CD14-positive monocyte (primary cell): ENCODE measurements at regions not wholly inside any gene's neighbourhood (a gene's known extent, or its start where the extent isn't known, plus 50 kb on each side); places are given as distances from the start of the nearest gene placed in this dataset.
"Not testable (repeated sequence)": the region's sequence is repeated elsewhere in the genome, so short reads cannot be mapped to it uniquely, and the experiment has no call there.

Source experiments
- DNase-seq, 3 donors: peaks; one replicate each; pipeline ENCODE4 v3.0.0-alpha.2; 2011 to 2022
- H2AFZ ChIP-seq: 2 replicates; pipeline ENCODE4 v1.6.0; 2012; ENCODE audit warnings: mild to moderate bottlenecking, low read depth, low read length, inconsistent platforms; ENCODE audit not compliant: insufficient read depth, poor library complexity, severe bottlenecking
- H3K27ac ChIP-seq, 2 donors: 1 replicate in 1 of 2; 2 replicates in 1 of 2; pipeline ENCODE4 v1.5.1; 2012 to 2013; ENCODE audit warnings: low read length in 2 of 2, control low read depth in 1 of 2, inconsistent platforms in 1 of 2, low read depth in 1 of 2, mild to moderate bottlenecking in 1 of 2
- H3K27me3 ChIP-seq, 2 donors: one replicate each; pipeline versions ENCODE4 v1.6.0 to v1.6.1; 2011 to 2013; ENCODE audit warnings: low read length in 2 of 2; ENCODE audit not compliant: control insufficient read depth in 2 of 2, insufficient read depth in 2 of 2
- H3K36me3 ChIP-seq, 2 donors: replicated peaks in 1 of 2; 1 replicate in 1 of 2; 2 replicates in 1 of 2; pipeline versions ENCODE4 v1.5.1 to v1.6.1; 2012 to 2013; ENCODE audit warnings: low read length in 2 of 2, control low read depth in 1 of 2, inconsistent platforms in 1 of 2, mild to moderate bottlenecking in 1 of 2; ENCODE audit not compliant: insufficient read depth in 2 of 2, control insufficient read depth in 1 of 2
- H3K4me1 ChIP-seq, 2 donors: 1 replicate in 1 of 2; 2 replicates in 1 of 2; pipeline versions ENCODE4 v1.5.1 to v1.6.1; 2012 to 2013; ENCODE audit warnings: low read length in 2 of 2, control low read depth in 1 of 2, inconsistent platforms in 1 of 2, mild to moderate bottlenecking in 1 of 2, moderate library complexity in 1 of 2; ENCODE audit not compliant: insufficient read depth in 2 of 2, control insufficient read depth in 1 of 2
- H3K4me2 ChIP-seq: replicated peaks from 2 replicates; pipeline ENCODE3; 2012; ENCODE audit warnings: low read length, moderate library complexity, mild to moderate bottlenecking; ENCODE audit not compliant: poor library complexity, severe bottlenecking; ENCODE audit errors: extremely low read depth
- H3K4me3 ChIP-seq, 3 experiments: fragments of 200-600 bp in 1 of 3; sonication (generic) in 1 of 3; replicated peaks in 1 of 3; 1 replicate in 2 of 3; 2 replicates in 1 of 3; pipeline ENCODE4 v1.5.1; 2011 to 2013; ENCODE audit warnings: low read length in 3 of 3, mild to moderate bottlenecking in 3 of 3, control low read depth in 2 of 3, low read depth in 2 of 3, inconsistent platforms in 1 of 3, moderate library complexity in 1 of 3
- H3K79me2 ChIP-seq: 2 replicates; pipeline ENCODE4 v1.6.0; 2012; ENCODE audit warnings: mild to moderate bottlenecking, control low read depth, inconsistent platforms, low read length, moderate library complexity; ENCODE audit not compliant: insufficient read depth
- H3K9ac ChIP-seq: 2 replicates; pipeline ENCODE4 v1.6.0; 2017; ENCODE audit warnings: low read length, mild to moderate bottlenecking; ENCODE audit not compliant: insufficient read depth, poor library complexity, severe bottlenecking
- H3K9me3 ChIP-seq, 2 donors: replicated peaks in 1 of 2; 1 replicate in 1 of 2; 2 replicates in 1 of 2; pipeline versions ENCODE4 v1.5.1 to v1.6.1; 2012 to 2013; ENCODE audit warnings: low read length in 2 of 2, control low read depth in 1 of 2; ENCODE audit not compliant: control insufficient read depth in 1 of 2, insufficient read depth in 1 of 2
- H4K20me1 ChIP-seq: 2 replicates; pipeline ENCODE4 v1.6.0; 2012; ENCODE audit warnings: mild to moderate bottlenecking, low read length, control low read depth, moderate library complexity; ENCODE audit not compliant: insufficient read depth
- H3K27ac Mint-ChIP-seq, 7 donors: one replicate each; pipeline ENCODE4 v1.8.0; 2020; ENCODE audit warnings: mild to moderate bottlenecking in 7 of 7, mixed read lengths in 7 of 7, moderate library complexity in 6 of 7, inconsistent platforms in 2 of 7
- H3K27me3 Mint-ChIP-seq, 3 donors: one replicate each; pipeline ENCODE4 v1.8.0; 2021 to 2022; ENCODE audit warnings: low read depth in 3 of 3, mild to moderate bottlenecking in 3 of 3, mixed read lengths in 3 of 3, moderate library complexity in 3 of 3, inconsistent platforms in 1 of 3
- H3K36me3 Mint-ChIP-seq, 2 donors: one replicate each; pipeline ENCODE4 v1.8.0; 2020; ENCODE audit warnings: mixed read lengths in 2 of 2, inconsistent platforms in 1 of 2, mild to moderate bottlenecking in 1 of 2
- H3K4me1 Mint-ChIP-seq: one replicate; pipeline ENCODE4 v1.8.0; 2020; ENCODE audit warnings: mild to moderate bottlenecking, mixed read lengths
- H3K4me3 Mint-ChIP-seq, 2 donors: one replicate each; pipeline ENCODE4 v1.8.0; 2020; ENCODE audit warnings: mild to moderate bottlenecking in 2 of 2, mixed read lengths in 2 of 2, moderate library complexity in 1 of 2
- H3K9me3 Mint-ChIP-seq, 7 donors: one replicate each; pipeline ENCODE4 v1.8.0; 2020 to 2022; ENCODE audit warnings: mixed read lengths in 7 of 7, mild to moderate bottlenecking in 6 of 7, moderate library complexity in 6 of 7, inconsistent platforms in 2 of 7
- WGBS: methylation state at CpG from one replicate; pipeline ENCODE4 v1.1.5; 2013; ENCODE audit warnings: missing lambda C conversion rate; ENCODE audit not compliant: insufficient coverage; 5-methylcytosine and 5-hydroxymethylcytosine counted together
- intact Hi-C, 2 donors: fragments of 100-400 bp; cut with micrococcal nuclease; formaldehyde crosslinking; loops; one replicate each; pipeline versions ENCODE4 v1.15.0 to v1.15.1; 2023
- TF ChIP-seq, protein P1 (sequence below): fragments of 200-600 bp; IDR thresholded peaks from one replicate; pipeline ENCODE4 v1.8.0; 2022; ENCODE audit warnings: antibody characterized with exemption, mild to moderate bottlenecking

DNA sequence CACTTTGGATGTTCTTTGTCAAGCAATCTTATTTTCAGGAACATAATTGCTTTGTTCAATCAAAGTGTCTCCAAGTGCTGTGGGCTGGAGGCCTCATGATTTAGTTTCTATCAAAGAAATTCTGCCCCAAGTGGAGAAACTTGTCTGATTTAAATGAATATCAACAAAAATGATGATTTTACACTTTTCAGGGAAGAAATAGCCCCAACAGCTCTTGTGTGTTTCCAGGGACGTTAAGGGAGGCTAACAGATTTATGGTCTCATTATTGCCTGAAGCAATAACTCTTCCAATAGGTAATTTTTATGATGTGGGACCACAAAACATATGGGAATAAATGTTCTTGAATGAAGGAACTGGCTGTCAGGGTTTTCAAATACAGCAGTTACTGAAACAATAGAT is 699.1 kb downstream of the FAM181B start:
- no peaks in the 10 kb centered on the region for H3K9me3 ChIP-seq
- no peak overlapping the region for H3K27ac Mint-ChIP-seq
- no peaks in the 10 kb centered on the region for H3K4me1 ChIP-seq
- H3K9me3 Mint-ChIP-seq, result no peaks in the 10 kb centered on the region
- no peak overlapping the region for H3K4me3 Mint-ChIP-seq
- H4K20me1 ChIP-seq, result no peaks in the 10 kb centered on the region
- intact Hi-C loops, result no loop called here
- no peaks in the 10 kb centered on the region for H3K27me3 Mint-ChIP-seq
- no peak for DNase-seq
- H3K36me3 ChIP-seq, result no peaks in the 10 kb centered on the region
- H3K79me2 ChIP-seq, result no peaks in the 10 kb centered on the region
- no peaks in the 10 kb centered on the region for H3K27me3 ChIP-seq
- TF ChIP-seq, protein P1, sequence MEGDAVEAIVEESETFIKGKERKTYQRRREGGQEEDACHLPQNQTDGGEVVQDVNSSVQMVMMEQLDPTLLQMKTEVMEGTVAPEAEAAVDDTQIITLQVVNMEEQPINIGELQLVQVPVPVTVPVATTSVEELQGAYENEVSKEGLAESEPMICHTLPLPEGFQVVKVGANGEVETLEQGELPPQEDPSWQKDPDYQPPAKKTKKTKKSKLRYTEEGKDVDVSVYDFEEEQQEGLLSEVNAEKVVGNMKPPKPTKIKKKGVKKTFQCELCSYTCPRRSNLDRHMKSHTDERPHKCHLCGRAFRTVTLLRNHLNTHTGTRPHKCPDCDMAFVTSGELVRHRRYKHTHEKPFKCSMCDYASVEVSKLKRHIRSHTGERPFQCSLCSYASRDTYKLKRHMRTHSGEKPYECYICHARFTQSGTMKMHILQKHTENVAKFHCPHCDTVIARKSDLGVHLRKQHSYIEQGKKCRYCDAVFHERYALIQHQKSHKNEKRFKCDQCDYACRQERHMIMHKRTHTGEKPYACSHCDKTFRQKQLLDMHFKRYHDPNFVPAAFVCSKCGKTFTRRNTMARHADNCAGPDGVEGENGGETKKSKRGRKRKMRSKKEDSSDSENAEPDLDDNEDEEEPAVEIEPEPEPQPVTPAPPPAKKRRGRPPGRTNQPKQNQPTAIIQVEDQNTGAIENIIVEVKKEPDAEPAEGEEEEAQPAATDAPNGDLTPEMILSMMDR, result no peak
- H3K4me3 ChIP-seq, result no peak overlapping the region
- H3K36me3 Mint-ChIP-seq, result no peaks in the 10 kb centered on the region
- WGBS, result no CpG with 5 or more reads among the region's 1 CpG
- H3K4me2 ChIP-seq, result no peak overlapping the region
- no peak overlapping the region for H3K9ac ChIP-seq
- no peak overlapping the region for H3K27ac ChIP-seq
- H3K4me1 Mint-ChIP-seq, result no peaks in the 10 kb centered on the region
- H2AFZ ChIP-seq, result no peak overlapping the region

DNA sequence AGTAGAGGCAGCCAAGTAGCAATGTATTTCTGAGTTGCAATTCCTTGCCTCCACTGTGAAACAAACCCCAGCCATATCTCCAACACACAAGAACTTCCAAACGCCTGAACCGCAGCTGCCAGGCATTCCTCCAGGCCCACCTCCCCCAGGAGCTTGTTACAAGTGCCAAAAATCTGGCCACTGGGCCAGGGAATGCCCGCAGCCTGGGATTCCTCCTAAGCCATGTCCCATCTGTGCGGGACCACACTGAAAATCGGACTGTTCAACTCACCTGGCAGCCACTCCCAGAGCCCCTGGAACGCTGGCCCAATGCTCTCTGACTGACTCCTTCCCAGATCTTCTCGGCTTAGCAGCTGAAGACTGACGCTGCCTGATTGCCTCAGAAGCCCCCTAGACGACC is 706.3 kb downstream of the FAM181B start:
- WGBS, result 83% methylated on average over 8 of the region's 9 CpGs
- H3K36me3 ChIP-seq, H3K4me1 Mint-ChIP-seq, H3K9me3 Mint-ChIP-seq, DNase-seq, H3K79me2 ChIP-seq, H3K27me3 Mint-ChIP-seq, H3K4me1 ChIP-seq, H3K27ac Mint-ChIP-seq, H3K4me2 ChIP-seq, H3K36me3 Mint-ChIP-seq, H3K9me3 ChIP-seq, intact Hi-C loops, H3K9ac ChIP-seq, H3K4me3 Mint-ChIP-seq, H3K27ac ChIP-seq, H2AFZ ChIP-seq, H3K27me3 ChIP-seq, H3K4me3 ChIP-seq, H4K20me1 ChIP-seq: not testable (repeated sequence)
